OCI-LY1 (cell line): ENCODE measurements at regions not wholly inside any gene's neighbourhood (a gene's known extent, or its start where the extent isn't known, plus 50 kb on each side); places are given as distances from the start of the nearest gene placed in this dataset.

Experiments
- H2AFZ ChIP-seq: fragments of 200-600 bp; sonication (generic), shearing (Covaris generic); 2 replicates; pipeline ENCODE4 v1.6.0; 2014; ENCODE audit warnings: antibody characterized with exemption, mild to moderate bottlenecking, low read length
- H3F3A ChIP-seq: fragments of 200-600 bp; sonication (generic), shearing (Covaris generic); 2 replicates; pipeline ENCODE4 v1.6.0; 2014; ENCODE audit warnings: mild to moderate bottlenecking, antibody characterized with exemption, low read length, moderate library complexity; ENCODE audit not compliant: insufficient read depth
- H3K27ac ChIP-seq: fragments of 200-600 bp; sonication (generic); 2 replicates; pipeline ENCODE4 v1.5.1; 2014; ENCODE audit warnings: low read length, mixed run types, mild to moderate bottlenecking, low read depth; ENCODE audit not compliant: poor library complexity, severe bottlenecking
- H3K27me3 ChIP-seq: fragments of 200-600 bp; sonication (generic); 2 replicates; pipeline ENCODE4 v1.6.0; 2014; ENCODE audit warnings: antibody characterized with exemption, mild to moderate bottlenecking, low read length, moderate library complexity; ENCODE audit not compliant: insufficient read depth
- H3K36me3 ChIP-seq: fragments of 200-600 bp; sonication (generic); 2 replicates; pipeline ENCODE4 v1.6.1; 2014; ENCODE audit warnings: mild to moderate bottlenecking, antibody characterized with exemption, low read length, moderate library complexity, mixed read lengths; ENCODE audit not compliant: insufficient read depth
- H3K4me1 ChIP-seq: fragments of 200-600 bp; sonication (generic); 2 replicates; pipeline ENCODE4 v1.5.1; 2014; ENCODE audit warnings: mild to moderate bottlenecking, low read length, moderate library complexity; ENCODE audit not compliant: insufficient read depth, severe bottlenecking
- H3K4me2 ChIP-seq: fragments of 200-600 bp; sonication (generic), shearing (Covaris generic); 2 replicates; pipeline ENCODE4 v1.6.1; 2014; ENCODE audit warnings: low read length
- H3K4me3 ChIP-seq: fragments of 200-600 bp; sonication (generic); 2 replicates; pipeline ENCODE4 v1.5.1; 2014; ENCODE audit warnings: low read length, low read depth, mild to moderate bottlenecking, mixed read lengths; ENCODE audit not compliant: poor library complexity, severe bottlenecking
- H3K79me2 ChIP-seq: fragments of 200-600 bp; shearing (Covaris generic); 2 replicates; pipeline ENCODE4 v1.6.1; 2016; ENCODE audit warnings: mixed run types, low read length, mixed read lengths; ENCODE audit not compliant: insufficient read depth
- H3K9ac ChIP-seq: fragments of 200-600 bp; sonication (generic), shearing (Covaris generic); 2 replicates; pipeline ENCODE4 v1.6.1; 2014; ENCODE audit warnings: mild to moderate bottlenecking, low read length, mixed read lengths
- H3K9me2 ChIP-seq: fragments of 200-600 bp; sonication (generic), shearing (Covaris generic); 2 replicates; pipeline ENCODE4 v1.6.1; 2014; ENCODE audit warnings: low read depth, mild to moderate bottlenecking, low read length, mixed read lengths
- H3K9me3 ChIP-seq: fragments of 200-600 bp; shearing (Covaris generic); 2 replicates; pipeline ENCODE4 v1.6.1; 2014; ENCODE audit warnings: low read length, mixed read lengths
- H4K20me1 ChIP-seq: fragments of 200-600 bp; sonication (generic), shearing (Covaris generic); 2 replicates; pipeline ENCODE4 v1.6.0; 2016; ENCODE audit warnings: mild to moderate bottlenecking, low read length; ENCODE audit not compliant: insufficient read depth
- EZH2 ChIP-seq: fragments of 200-600 bp; sonication (generic), shearing (Covaris generic); IDR thresholded peaks from 2 replicates; pipeline ENCODE4 v1.8.0; 2017; ENCODE audit warnings: borderline replicate concordance, mixed run types, mild to moderate bottlenecking, antibody characterized with exemption, low read length, moderate library complexity, mixed read lengths
- TF ChIP-seq, protein P1 (sequence below): fragments of 200-600 bp; sonication (generic), shearing (Covaris generic); IDR thresholded peaks from 2 replicates; pipeline ENCODE4 v1.5.1; 2017; ENCODE audit warnings: mild to moderate bottlenecking, antibody characterized with exemption, low read length, moderate library complexity, mixed read lengths

DNA sequence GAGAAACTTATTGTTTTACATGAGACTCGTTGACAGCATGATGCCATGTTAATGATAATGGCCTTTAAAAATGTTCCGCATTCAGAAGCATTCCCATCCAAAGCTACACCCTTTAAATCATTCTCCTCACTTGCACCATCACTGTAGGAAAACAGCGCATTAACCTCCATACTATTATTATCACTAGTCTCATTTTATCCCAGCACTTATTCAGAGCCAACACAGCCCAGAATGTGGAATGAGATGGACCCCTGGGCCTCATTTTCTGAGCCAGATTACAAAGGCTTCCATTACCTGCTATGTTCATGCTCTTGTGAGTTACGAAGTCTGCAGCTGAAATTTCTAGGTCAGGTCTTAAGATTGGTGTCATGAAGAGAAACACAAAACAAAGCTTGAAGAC, 159.4 kb downstream of the HS3ST3A1 start:
- TF ChIP-seq, protein P1, sequence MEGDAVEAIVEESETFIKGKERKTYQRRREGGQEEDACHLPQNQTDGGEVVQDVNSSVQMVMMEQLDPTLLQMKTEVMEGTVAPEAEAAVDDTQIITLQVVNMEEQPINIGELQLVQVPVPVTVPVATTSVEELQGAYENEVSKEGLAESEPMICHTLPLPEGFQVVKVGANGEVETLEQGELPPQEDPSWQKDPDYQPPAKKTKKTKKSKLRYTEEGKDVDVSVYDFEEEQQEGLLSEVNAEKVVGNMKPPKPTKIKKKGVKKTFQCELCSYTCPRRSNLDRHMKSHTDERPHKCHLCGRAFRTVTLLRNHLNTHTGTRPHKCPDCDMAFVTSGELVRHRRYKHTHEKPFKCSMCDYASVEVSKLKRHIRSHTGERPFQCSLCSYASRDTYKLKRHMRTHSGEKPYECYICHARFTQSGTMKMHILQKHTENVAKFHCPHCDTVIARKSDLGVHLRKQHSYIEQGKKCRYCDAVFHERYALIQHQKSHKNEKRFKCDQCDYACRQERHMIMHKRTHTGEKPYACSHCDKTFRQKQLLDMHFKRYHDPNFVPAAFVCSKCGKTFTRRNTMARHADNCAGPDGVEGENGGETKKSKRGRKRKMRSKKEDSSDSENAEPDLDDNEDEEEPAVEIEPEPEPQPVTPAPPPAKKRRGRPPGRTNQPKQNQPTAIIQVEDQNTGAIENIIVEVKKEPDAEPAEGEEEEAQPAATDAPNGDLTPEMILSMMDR, result no peak
- no peak for TF ChIP-seq EZH2
- H3K27me3 ChIP-seq, result no peaks in the 10 kb centered on the region
- H3K4me2 ChIP-seq, result no peak overlapping the region
- H3K4me1 ChIP-seq, result no peaks in the 10 kb centered on the region
- no peak overlapping the region for H3K4me3 ChIP-seq
- no peaks in the 10 kb centered on the region for H3K9me3 ChIP-seq
- no peaks in the 10 kb centered on the region for H4K20me1 ChIP-seq
- no peaks in the 10 kb centered on the region for H3F3A ChIP-seq
- no peaks in the 10 kb centered on the region for H3K36me3 ChIP-seq
- H3K9ac ChIP-seq, result no peak overlapping the region
- H2AFZ ChIP-seq, result no peak overlapping the region
- no peaks in the 10 kb centered on the region for H3K79me2 ChIP-seq
- no peaks in the 10 kb centered on the region for H3K9me2 ChIP-seq
- no peak overlapping the region for H3K27ac ChIP-seq

DNA sequence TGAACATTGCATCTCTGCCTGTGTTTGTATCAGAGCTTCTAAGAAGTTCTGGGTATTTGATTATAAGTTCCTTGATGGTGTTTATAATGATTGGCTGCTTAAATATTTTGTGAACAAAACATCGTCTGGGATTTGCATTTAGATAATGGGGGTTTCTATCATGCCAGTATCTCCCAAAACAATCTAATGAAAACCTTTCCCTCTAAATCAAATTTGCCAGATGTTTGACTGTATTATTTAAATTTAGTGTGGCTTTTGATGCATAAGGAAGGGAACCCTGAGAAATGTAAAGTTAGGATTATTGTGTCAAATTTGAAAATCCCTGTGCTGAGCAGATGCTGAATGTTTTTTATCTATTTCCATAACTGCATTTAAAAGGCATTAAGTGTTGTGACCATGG, 159.9 kb downstream of the HS3ST3A1 start:
- Histone ChIP-seq H3K27me3 (no peaks in the 10 kb centered on the region), H4K20me1 (no peaks in the 10 kb centered on the region), H3K27ac (no peak overlapping the region), H3K4me2 (no peak overlapping the region), H3F3A (no peaks in the 10 kb centered on the region), H3K9ac (no peak overlapping the region), H2AFZ (no peak overlapping the region), H3K4me3 (no peak overlapping the region), H3K4me1 (no peaks in the 10 kb centered on the region), H3K36me3 (no peaks in the 10 kb centered on the region), H3K79me2 (no peaks in the 10 kb centered on the region), H3K9me3 (no peaks in the 10 kb centered on the region), H3K9me2 (no peaks in the 10 kb centered on the region)
- TF ChIP-seq EZH2, result no peak
- TF ChIP-seq, protein P1, result no peak

DNA sequence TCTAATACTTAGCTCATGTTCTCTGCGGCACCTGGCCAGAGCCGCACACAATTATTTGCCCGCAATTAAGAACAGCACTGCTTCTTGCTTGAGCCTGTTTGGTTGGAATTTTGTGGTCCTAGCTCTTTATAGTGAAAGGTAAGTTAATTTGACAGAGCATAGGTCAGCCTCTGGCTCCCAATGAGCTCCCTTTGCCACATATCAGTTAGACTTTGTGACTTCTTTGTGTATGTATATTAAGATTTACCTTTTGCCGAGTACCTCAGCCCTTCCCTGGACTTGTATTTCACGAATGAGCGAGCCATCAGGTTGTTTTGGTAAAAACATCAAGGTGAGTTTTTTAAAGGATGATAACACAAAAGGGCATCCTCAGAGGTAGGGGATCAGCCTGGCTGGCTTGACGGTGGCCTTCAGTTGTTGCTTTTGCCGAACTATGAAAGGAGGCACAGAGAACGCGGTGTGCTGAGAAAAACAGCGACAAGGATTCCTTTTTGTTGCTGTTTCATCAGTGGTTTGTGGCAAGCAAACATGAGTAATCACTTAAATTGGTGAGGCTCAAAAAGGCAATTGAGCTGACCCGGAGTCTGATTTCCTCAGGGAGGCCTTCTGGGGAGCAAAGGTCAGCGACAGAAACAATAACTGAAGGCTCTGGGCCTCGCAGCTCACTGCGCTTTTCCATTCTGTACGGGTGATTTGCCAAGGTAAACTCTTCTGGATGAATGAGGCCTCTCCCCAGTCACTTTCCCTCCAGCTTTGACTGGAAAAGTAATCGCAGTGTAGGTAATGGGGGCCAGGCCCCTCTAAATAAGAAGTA, 163.6 kb downstream of the HS3ST3A1 start:
- TF ChIP-seq, protein P1, result no peak
- TF ChIP-seq EZH2, result no peak
- H3K27me3 ChIP-seq, result no peaks in the 10 kb centered on the region
- no peaks in the 10 kb centered on the region for H3K4me1 ChIP-seq
- H3K9me3 ChIP-seq, result no peaks in the 10 kb centered on the region
- no peaks in the 10 kb centered on the region for H3K36me3 ChIP-seq
- H3K4me2 ChIP-seq, result no peak overlapping the region
- H3F3A ChIP-seq, result no peaks in the 10 kb centered on the region
- no peaks in the 10 kb centered on the region for H3K9me2 ChIP-seq
- H2AFZ ChIP-seq, result no peak overlapping the region
- H3K4me3 ChIP-seq, result no peak overlapping the region
- no peak overlapping the region for H3K27ac ChIP-seq
- no peaks in the 10 kb centered on the region for H4K20me1 ChIP-seq
- H3K9ac ChIP-seq, result no peak overlapping the region
- no peaks in the 10 kb centered on the region for H3K79me2 ChIP-seq
